Upper lobe of right lung (tissue), 1 donor: ENCODE measurements at regions not wholly inside any gene's neighbourhood (a gene's known extent, or its start where the extent isn't known, plus 50 kb on each side); places are given as distances from the start of the nearest gene placed in this dataset.
"Not testable (repeated sequence)": the region's sequence is repeated elsewhere in the genome, so short reads cannot be mapped to it uniquely, and the experiment has no call there.

ENCODE experiments used
- ATAC-seq: fragments of 200-7000 bp; cut with Tn5 transposase; one replicate; pipeline ENCODE4 v1.9.1; 2020; ENCODE audit warnings: mild to moderate bottlenecking, moderate library complexity
- DNase-seq: peaks from one replicate; pipeline ENCODE4 v3.0.0-alpha.2; 2020
- H3K27ac ChIP-seq: fragments of 200-600 bp; one replicate; pipeline ENCODE4 v1.8.0; 2022
- H3K27me3 ChIP-seq: fragments of 200-600 bp; one replicate; pipeline ENCODE4 v1.8.0; 2022; ENCODE audit warnings: mild to moderate bottlenecking
- H3K36me3 ChIP-seq: fragments of 200-600 bp; one replicate; pipeline ENCODE4 v1.8.0; 2022
- H3K4me1 ChIP-seq: fragments of 200-600 bp; one replicate; pipeline ENCODE4 v1.8.0; 2022
- H3K4me3 ChIP-seq: fragments of 200-600 bp; one replicate; pipeline ENCODE4 v1.8.0; 2022; ENCODE audit warnings: mild to moderate bottlenecking
- H3K9me3 ChIP-seq: fragments of 200-600 bp; one replicate; pipeline ENCODE4 v1.8.0; 2022
- CTCF ChIP-seq: fragments of 200-600 bp; IDR thresholded peaks from one replicate; pipeline ENCODE4 v1.8.0; 2022; ENCODE audit warnings: antibody characterized with exemption
- intact Hi-C: fragments of 100-400 bp; cut with DNase I; formaldehyde crosslinking; loops from one replicate; pipeline ENCODE4 v1.11.0; 2022
- donor health status: DM: no; HTN: yes; CAD: no; lungs with severe emphysema.

- Histone ChIP-seq H3K9me3 (no peaks in the 10 kb centered on the region), H3K27ac (no peak overlapping the region), H3K36me3 (no peaks in the 10 kb centered on the region), H3K4me1 (no peaks in the 10 kb centered on the region), H3K4me3 (no peak overlapping the region), H3K27me3 (no peaks in the 10 kb centered on the region)
- ATAC-seq (no peak), DNase-seq (no peak)
- intact Hi-C loops: no loop called here
- TF ChIP-seq CTCF: no peak
These were observed 228.2 kb downstream of the OPA1 start for GRCh38 chr3:193821151-193821668.

- DNase-seq (no peak), ATAC-seq (no peak)
- Histone ChIP-seq H3K4me3 (no peak overlapping the region), H3K4me1 (peaks cover 4% of the 10 kb centered on the region), H3K9me3 (no peaks in the 10 kb centered on the region), H3K36me3 (no peaks in the 10 kb centered on the region), H3K27ac (no peak overlapping the region), H3K27me3 (no peaks in the 10 kb centered on the region)
- no peak for TF ChIP-seq CTCF
- intact Hi-C loops: no loop called here
These were observed 229.6 kb downstream of the OPA1 start for GRCh38 chr3:193822492-193823212.

GRCh38 chr3:193823213-193823605, 230.2 kb downstream of the OPA1 start:
- H3K9me3 ChIP-seq, intact Hi-C loops, H3K4me3 ChIP-seq, H3K36me3 ChIP-seq, H3K4me1 ChIP-seq, DNase-seq, H3K27me3 ChIP-seq, H3K27ac ChIP-seq, ATAC-seq: not testable (repeated sequence)

GRCh38 chr3:193824365-193824764, 231.4 kb downstream of the OPA1 start:
- no peak for DNase-seq
- no peaks in the 10 kb centered on the region for H3K27me3 ChIP-seq
- no peak overlapping the region for H3K4me3 ChIP-seq
- H3K9me3 ChIP-seq: no peaks in the 10 kb centered on the region
- H3K27ac ChIP-seq: no peak overlapping the region
- peaks cover 4% of the 10 kb centered on the region for H3K4me1 ChIP-seq
- no peaks in the 10 kb centered on the region for H3K36me3 ChIP-seq
- ATAC-seq: no peak
- intact Hi-C loops: no loop called here
- no peak for TF ChIP-seq CTCF

- peaks cover 4% of the 10 kb centered on the region for H3K4me1 ChIP-seq
- no peak overlapping the region for H3K27ac ChIP-seq
- TF ChIP-seq CTCF: no peak
- no peaks in the 10 kb centered on the region for H3K36me3 ChIP-seq
- H3K27me3 ChIP-seq: no peaks in the 10 kb centered on the region
- DNase-seq (no peak), ATAC-seq (peak; percentile 23)
- no peak overlapping the region for H3K4me3 ChIP-seq
- intact Hi-C loops: no loop called here
- H3K9me3 ChIP-seq: no peaks in the 10 kb centered on the region
These were observed 232.6 kb downstream of the OPA1 start for GRCh38 chr3:193825617-193826016.

DNA sequence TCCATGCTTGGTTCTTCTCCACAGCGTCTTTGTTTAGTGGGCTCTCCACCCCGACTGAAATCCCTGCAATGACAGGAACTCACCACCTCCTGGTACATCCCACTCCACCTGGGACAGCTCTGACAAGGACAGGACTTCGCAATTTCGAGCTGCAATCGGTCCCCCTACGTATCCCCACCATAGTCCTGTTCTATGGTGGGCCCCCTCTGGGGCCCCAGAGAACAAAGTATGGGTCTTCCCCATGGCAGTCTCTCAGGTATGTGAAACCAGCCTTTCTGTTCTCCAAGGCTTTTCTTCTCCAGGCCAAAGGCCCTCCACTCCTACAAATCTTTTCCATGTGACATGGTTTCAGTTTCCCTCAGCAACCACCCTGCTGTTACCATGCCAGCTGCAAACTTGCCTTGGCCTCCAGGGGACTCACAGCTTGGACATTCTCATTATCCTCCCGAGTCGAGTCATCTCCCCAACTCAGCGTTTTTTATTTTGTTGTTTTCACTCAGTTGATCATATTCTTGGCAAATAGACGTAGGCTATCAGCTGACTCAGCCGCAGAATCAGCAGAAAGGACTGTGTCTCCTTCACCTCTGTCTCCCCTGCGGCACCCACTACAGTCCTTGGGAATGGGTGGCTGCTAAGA, 233.3 kb downstream of the OPA1 start:
- Histone ChIP-seq H3K9me3 (no peaks in the 10 kb centered on the region), H3K36me3 (no peaks in the 10 kb centered on the region), H3K4me3 (no peak overlapping the region), H3K27ac (no peak overlapping the region), H3K27me3 (no peaks in the 10 kb centered on the region), H3K4me1 (peaks cover 4% of the 10 kb centered on the region)
- intact Hi-C loops: no loop called here
- ATAC-seq: peak; percentile 48
- no peak for DNase-seq
- TF ChIP-seq CTCF: no peak
